IMR-90 (cell line): ENCODE measurements at regions not wholly inside any gene's neighbourhood (a gene's known extent, or its start where the extent isn't known, plus 50 kb on each side); places are given as distances from the start of the nearest gene placed in this dataset.

Source experiments
- ATAC-seq: fragments of 200-7000 bp; cut with Tn5 transposase; 2 replicates; pipeline ENCODE4 v1.9.1; 2020; ENCODE audit warnings: low read depth, mild to moderate bottlenecking, moderate library complexity
- BruUV-seq: library from RNA; stranded (reverse); fragments of 400-500 nt; replicated peaks from 2 replicates; lab custom pipeline; 2021; lab: Mats Ljungman, UMichigan
- CTCF ChIA-PET: fragments of 300-600 bp; formaldehyde crosslinking; extraction: SDS; loops from one replicate; lab custom pipeline; 2021; ENCODE audit warnings: antibody characterized with exemption; lab: Yijun Ruan, JAX
- POLR2A ChIA-PET: fragments of 300-600 bp; sonication (Branson Sonifier 250); formaldehyde crosslinking; loops from one replicate; lab custom pipeline; 2022; ENCODE audit warnings: antibody characterized with exemption; ENCODE audit not compliant: unreplicated experiment; lab: Charles Lee
- DNase-seq: peaks from one replicate; pipeline ENCODE4 v3.0.0; 2013
- H2AFZ ChIP-seq: replicated peaks from 2 replicates; pipeline ENCODE3; 2013; ENCODE audit warnings: low read length, mild to moderate bottlenecking; ENCODE audit not compliant: poor library complexity
- H2AK5ac ChIP-seq: 2 replicates; pipeline ENCODE4 v1.6.1; 2013; ENCODE audit warnings: low read depth, low read length, inconsistent platforms
- H2AK9ac ChIP-seq: replicated peaks from 2 replicates; pipeline ENCODE3; 2013; ENCODE audit warnings: mild to moderate bottlenecking, low read depth, low read length, moderate library complexity; ENCODE audit not compliant: poor library complexity
- H2BK120ac ChIP-seq: 2 replicates; pipeline ENCODE4 v1.6.1; 2013; ENCODE audit warnings: low read depth, low read length, inconsistent platforms
- H2BK15ac ChIP-seq: 3 replicates; pipeline ENCODE4 v1.6.1; 2013; ENCODE audit warnings: low read depth, low read length, inconsistent platforms
- H2BK20ac ChIP-seq: 2 replicates; pipeline ENCODE4 v1.6.1; 2013; ENCODE audit warnings: low read depth, mild to moderate bottlenecking, inconsistent platforms, low read length, moderate library complexity
- H2BK5ac ChIP-seq: 2 replicates; pipeline ENCODE4 v1.6.1; 2013; ENCODE audit warnings: mild to moderate bottlenecking, low read depth, low read length, inconsistent platforms; ENCODE audit not compliant: poor library complexity, severe bottlenecking
- H3K14ac ChIP-seq: replicated peaks from 2 replicates; pipeline ENCODE4 v1.6.1; 2013; ENCODE audit warnings: low read depth, low read length, inconsistent platforms
- H3K18ac ChIP-seq: 2 replicates; pipeline ENCODE4 v1.6.1; 2013; ENCODE audit warnings: low read depth, low read length, control low read depth
- H3K23ac ChIP-seq: 2 replicates; pipeline ENCODE4 v1.6.1; 2013; ENCODE audit warnings: low read depth, low read length, inconsistent platforms
- H3K27ac ChIP-seq: 2 replicates; pipeline ENCODE4 v1.5.1; 2013; ENCODE audit warnings: mild to moderate bottlenecking, control low read depth, low read length; ENCODE audit not compliant: insufficient read depth
- H3K27me3 ChIP-seq: 2 replicates; pipeline ENCODE4 v1.6.1; 2013; ENCODE audit warnings: low read length; ENCODE audit not compliant: control insufficient read depth, insufficient read depth
- H3K36me3 ChIP-seq: 2 replicates; pipeline ENCODE4 v1.6.1; 2013; ENCODE audit warnings: low read length, mixed read lengths; ENCODE audit not compliant: control insufficient read depth, insufficient read depth
- H3K4ac ChIP-seq: 2 replicates; pipeline ENCODE4 v1.6.1; 2013; ENCODE audit warnings: low read depth, low read length, inconsistent platforms
- H3K4me1 ChIP-seq: 2 replicates; pipeline ENCODE4 v1.6.1; 2013; ENCODE audit warnings: low read length, mixed read lengths; ENCODE audit not compliant: control insufficient read depth, insufficient read depth
- H3K4me2 ChIP-seq: 2 replicates; pipeline ENCODE4 v1.6.1; 2013; ENCODE audit warnings: low read depth, mild to moderate bottlenecking, control low read depth, low read length, moderate library complexity
- H3K4me3 ChIP-seq: 2 replicates; pipeline ENCODE4 v1.5.1; 2013; ENCODE audit warnings: low read depth, mild to moderate bottlenecking, control low read depth, low read length, moderate library complexity; ENCODE audit not compliant: insufficient read depth
- H3K56ac ChIP-seq: 2 replicates; pipeline ENCODE4 v1.6.1; 2013; ENCODE audit warnings: low read length, inconsistent platforms; ENCODE audit not compliant: insufficient read depth; ENCODE audit errors: extremely low read depth
- H3K79me1 ChIP-seq, 2 experiments: 2 replicates each; pipeline ENCODE4 v1.6.1; 2013; ENCODE audit warnings: low read length in 2 of 2, inconsistent platforms in 1 of 2, low read depth in 1 of 2
- H3K9ac ChIP-seq: 2 replicates; pipeline ENCODE4 v1.6.1; 2013; ENCODE audit warnings: low read depth, low read length, control low read depth
- H3K9me1 ChIP-seq: 2 replicates; pipeline ENCODE4 v1.6.1; 2013; ENCODE audit warnings: low read length, inconsistent platforms; ENCODE audit not compliant: insufficient read depth
- H3K9me3 ChIP-seq: 2 replicates; pipeline ENCODE4 v1.6.1; 2013; ENCODE audit warnings: low read length; ENCODE audit not compliant: control insufficient read depth, insufficient read depth
- H4K20me1 ChIP-seq: 2 replicates; pipeline ENCODE4 v1.6.1; 2013; ENCODE audit warnings: low read length, inconsistent platforms; ENCODE audit not compliant: insufficient read depth
- H4K5ac ChIP-seq: 2 replicates; pipeline ENCODE4 v1.6.1; 2013; ENCODE audit warnings: mild to moderate bottlenecking, low read depth, low read length, control low read depth
- H4K8ac ChIP-seq, 2 experiments: 2 replicates each; pipeline ENCODE4 v1.6.1; 2013; ENCODE audit warnings: low read depth in 2 of 2, low read length in 2 of 2, control low read depth in 1 of 2, inconsistent platforms in 1 of 2
- H4K91ac ChIP-seq: 2 replicates; pipeline ENCODE4 v1.6.1; 2013; ENCODE audit warnings: low read depth, low read length, inconsistent platforms; ENCODE audit not compliant: insufficient read depth
- CEBPB ChIP-seq: IDR thresholded peaks from 2 replicates; pipeline ENCODE4 v1.6.1; 2012; ENCODE audit warnings: low read depth, low read length, improper control_type of control experiment
- CHD1 ChIP-seq: IDR thresholded peaks from 2 replicates; pipeline ENCODE4 v1.6.1; 2012; ENCODE audit warnings: low read depth, low read length, improper control_type of control experiment
- MAFK ChIP-seq: IDR thresholded peaks from 2 replicates; pipeline ENCODE4 v1.6.1; 2012; ENCODE audit warnings: low read depth, low read length, improper control_type of control experiment
- MAZ ChIP-seq: IDR thresholded peaks from 2 replicates; pipeline ENCODE4 v1.6.1; 2012; ENCODE audit warnings: low read depth, mild to moderate bottlenecking, low read length, improper control_type of control experiment, moderate library complexity, borderline replicate concordance
- NFE2L2 ChIP-seq: fragments of 150-350 bp; IDR thresholded peaks from 2 replicates; pipeline ENCODE4 v1.6.1; 2016; ENCODE audit warnings: low read depth, mild to moderate bottlenecking, low read length
- RAD21 ChIP-seq: IDR thresholded peaks from 2 replicates; pipeline ENCODE4 v1.6.1; 2012; ENCODE audit warnings: low read length, improper control_type of control experiment
- RCOR1 ChIP-seq: IDR thresholded peaks from 2 replicates; pipeline ENCODE4 v1.6.1; 2012; ENCODE audit warnings: mild to moderate bottlenecking, low read length, improper control_type of control experiment; ENCODE audit not compliant: insufficient replicate concordance
- RFX5 ChIP-seq: IDR thresholded peaks from 2 replicates; pipeline ENCODE4 v1.8.0; 2012; ENCODE audit warnings: low read depth, mild to moderate bottlenecking, low read length, moderate library complexity
- WGBS, 2 experiments: methylation state at CpG; one replicate each; pipeline versions ENCODE4 v1.1.5 to v1.1.7; 2013; ENCODE audit warnings: missing lambda C conversion rate in 2 of 2; ENCODE audit not compliant: insufficient read length in 1 of 2; ENCODE audit errors: extremely low coverage in 2 of 2; 5-methylcytosine and 5-hydroxymethylcytosine counted together
- dilution Hi-C: fragments of 300-500 bp; cut with HindIII; formaldehyde crosslinking; loops from one replicate; pipeline ENCODE4 v1.14.3; 2018; ENCODE audit warnings: low sequenced_read_pairs; ENCODE audit not compliant: unreplicated experiment
- in situ Hi-C: fragments of 300-500 bp; cut with MboI; formaldehyde crosslinking; loops from 3 replicates; pipeline ENCODE4 v1.14.3; 2019; ENCODE audit warnings: low sequenced_read_pairs, inconsistent platforms, mixed read lengths
- intact Hi-C: fragments of 100-400 bp; cut with micrococcal nuclease; formaldehyde crosslinking; loops from 2 replicates; pipeline ENCODE4 v1.10.0; 2022
- TF ChIP-seq, protein P1 (sequence below): conservative IDR thresholded peaks from 2 replicates; pipeline ENCODE4 v1.5.1; 2012; ENCODE audit warnings: mild to moderate bottlenecking, low read depth, low read length, improper control_type of control experiment
- TF ChIP-seq, protein P2 (sequence below): fragments of 150-350 bp; IDR thresholded peaks from 2 replicates; pipeline ENCODE4 v1.6.1; 2017; ENCODE audit warnings: mild to moderate bottlenecking, antibody characterized with exemption, low read length, low read depth
- TF ChIP-seq, protein P3 (sequence below): fragments of 150-350 bp; IDR thresholded peaks from 2 replicates; pipeline ENCODE4 v1.6.1; 2016; ENCODE audit warnings: low read depth, mild to moderate bottlenecking, low read length, moderate library complexity, borderline replicate concordance

DNA sequence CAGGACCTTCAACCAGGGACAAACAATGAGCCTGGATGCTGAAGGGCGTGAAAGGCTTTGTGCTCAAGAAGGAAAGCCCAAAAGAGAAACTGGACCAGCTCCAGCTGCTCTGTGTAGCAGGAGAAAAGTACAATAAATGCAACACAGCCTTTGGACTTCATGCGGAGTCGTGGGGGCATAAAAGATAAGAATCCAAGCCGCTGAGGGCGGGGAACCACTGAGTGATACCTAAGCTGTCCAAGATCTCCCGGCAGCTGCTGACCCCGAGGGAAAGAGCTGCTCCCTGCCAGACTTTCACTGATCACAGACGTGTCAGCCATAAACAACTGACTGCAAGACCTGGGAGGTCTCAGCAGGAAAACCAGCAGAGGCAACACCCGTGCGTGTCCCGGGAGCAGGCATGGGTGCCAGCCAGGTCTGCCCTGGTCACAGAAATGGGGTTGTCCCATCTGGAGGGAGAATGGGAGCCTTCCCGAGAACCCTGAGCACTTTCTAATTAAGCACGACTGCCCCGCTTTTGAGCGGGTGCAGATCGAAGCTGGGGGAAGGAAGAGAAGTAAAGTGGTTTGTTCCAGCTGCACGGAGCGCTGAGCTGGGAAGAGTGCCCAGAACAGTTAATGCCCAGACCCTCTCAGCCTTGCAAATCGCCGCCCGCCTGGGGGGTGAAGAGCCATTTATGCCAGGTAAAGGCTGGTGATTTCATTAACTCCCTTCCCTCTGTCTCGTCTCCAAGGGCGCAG lies 68.3 kb upstream of the TARDBP start:
- H2BK20ac ChIP-seq, result no peak overlapping the region
- dilution Hi-C loops (no loop called here), in situ Hi-C loops (loop anchor here (5.0 kb wide), 1 partner anchor 432 kb away; no protein-coding TSS in a partner anchor), intact Hi-C loops (no loop called here)
- TF ChIP-seq CHD1 (no peak), CEBPB (no peak), MAZ (no peak), MAFK (no peak), NFE2L2 (no peak), RCOR1 (no peak), RFX5 (no peak), RAD21 (no peak)
- TF ChIP-seq, protein P1, sequence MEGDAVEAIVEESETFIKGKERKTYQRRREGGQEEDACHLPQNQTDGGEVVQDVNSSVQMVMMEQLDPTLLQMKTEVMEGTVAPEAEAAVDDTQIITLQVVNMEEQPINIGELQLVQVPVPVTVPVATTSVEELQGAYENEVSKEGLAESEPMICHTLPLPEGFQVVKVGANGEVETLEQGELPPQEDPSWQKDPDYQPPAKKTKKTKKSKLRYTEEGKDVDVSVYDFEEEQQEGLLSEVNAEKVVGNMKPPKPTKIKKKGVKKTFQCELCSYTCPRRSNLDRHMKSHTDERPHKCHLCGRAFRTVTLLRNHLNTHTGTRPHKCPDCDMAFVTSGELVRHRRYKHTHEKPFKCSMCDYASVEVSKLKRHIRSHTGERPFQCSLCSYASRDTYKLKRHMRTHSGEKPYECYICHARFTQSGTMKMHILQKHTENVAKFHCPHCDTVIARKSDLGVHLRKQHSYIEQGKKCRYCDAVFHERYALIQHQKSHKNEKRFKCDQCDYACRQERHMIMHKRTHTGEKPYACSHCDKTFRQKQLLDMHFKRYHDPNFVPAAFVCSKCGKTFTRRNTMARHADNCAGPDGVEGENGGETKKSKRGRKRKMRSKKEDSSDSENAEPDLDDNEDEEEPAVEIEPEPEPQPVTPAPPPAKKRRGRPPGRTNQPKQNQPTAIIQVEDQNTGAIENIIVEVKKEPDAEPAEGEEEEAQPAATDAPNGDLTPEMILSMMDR, result no peak
- TF ChIP-seq, protein P2, sequence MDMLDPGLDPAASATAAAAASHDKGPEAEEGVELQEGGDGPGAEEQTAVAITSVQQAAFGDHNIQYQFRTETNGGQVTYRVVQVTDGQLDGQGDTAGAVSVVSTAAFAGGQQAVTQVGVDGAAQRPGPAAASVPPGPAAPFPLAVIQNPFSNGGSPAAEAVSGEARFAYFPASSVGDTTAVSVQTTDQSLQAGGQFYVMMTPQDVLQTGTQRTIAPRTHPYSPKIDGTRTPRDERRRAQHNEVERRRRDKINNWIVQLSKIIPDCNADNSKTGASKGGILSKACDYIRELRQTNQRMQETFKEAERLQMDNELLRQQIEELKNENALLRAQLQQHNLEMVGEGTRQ, result no peak
- TF ChIP-seq, protein P3, sequence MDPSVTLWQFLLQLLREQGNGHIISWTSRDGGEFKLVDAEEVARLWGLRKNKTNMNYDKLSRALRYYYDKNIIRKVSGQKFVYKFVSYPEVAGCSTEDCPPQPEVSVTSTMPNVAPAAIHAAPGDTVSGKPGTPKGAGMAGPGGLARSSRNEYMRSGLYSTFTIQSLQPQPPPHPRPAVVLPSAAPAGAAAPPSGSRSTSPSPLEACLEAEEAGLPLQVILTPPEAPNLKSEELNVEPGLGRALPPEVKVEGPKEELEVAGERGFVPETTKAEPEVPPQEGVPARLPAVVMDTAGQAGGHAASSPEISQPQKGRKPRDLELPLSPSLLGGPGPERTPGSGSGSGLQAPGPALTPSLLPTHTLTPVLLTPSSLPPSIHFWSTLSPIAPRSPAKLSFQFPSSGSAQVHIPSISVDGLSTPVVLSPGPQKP, result no peak
- peak overlapping the region; percentile 9; the same call in 1 of the 2 replicates for H3K9ac ChIP-seq
- no peak overlapping the region for H4K8ac ChIP-seq
- CTCF ChIA-PET, result no interaction called here
- ATAC-seq (peak; percentile 52), DNase-seq (no peak)
- H3K4me3 ChIP-seq, result peak overlapping the region; percentile 30
- H2BK15ac ChIP-seq, result no peak overlapping the region
- H3K27ac ChIP-seq, result no peak overlapping the region
- POLR2A ChIA-PET, result no interaction called here
- H2AK9ac ChIP-seq, result no peak overlapping the region
- no peak overlapping the region for H3K18ac ChIP-seq
- no peak overlapping the region for H4K91ac ChIP-seq
- H3K23ac ChIP-seq, result no peak overlapping the region; the same call in 1 of the 2 replicates
- no peak overlapping the region for H2BK120ac ChIP-seq
- no peak overlapping the region for H3K14ac ChIP-seq
- H3K9me3 ChIP-seq, result no peaks in the 10 kb centered on the region
- no peaks in the 10 kb centered on the region for H3K79me1 ChIP-seq
- H4K5ac ChIP-seq, result no peak overlapping the region
- peaks cover 38% of the 10 kb centered on the region for H3K27me3 ChIP-seq
- H3K4ac ChIP-seq, result no peak overlapping the region
- no peaks in the 10 kb centered on the region for H3K36me3 ChIP-seq
- H4K20me1 ChIP-seq, result no peaks in the 10 kb centered on the region
- BruUV-seq, result no TSS peak
- peak overlapping the region; percentile 88 for H3K4me2 ChIP-seq
- peak overlapping the region; percentile 79 for H2AFZ ChIP-seq
- WGBS, 2 experiments, result 7% methylated on average over 5 of the region's 23 CpGs; no CpG with 5 or more reads in 1 of the 2 experiments
- no peak overlapping the region for H2AK5ac ChIP-seq
- peaks cover 7% of the 10 kb centered on the region; the same call in 1 of the 2 replicates for H3K4me1 ChIP-seq
- H3K9me1 ChIP-seq, result no peaks in the 10 kb centered on the region
- H3K56ac ChIP-seq, result no peak overlapping the region
- no peak overlapping the region for H2BK5ac ChIP-seq
